CD4-positive, alpha-beta T cell treated with Interleukin-10 for 1 hour (primary cell): ENCODE measurements at regions not wholly inside any gene's neighbourhood (a gene's known extent, or its start where the extent isn't known, plus 50 kb on each side); places are given as distances from the start of the nearest gene placed in this dataset.

Experiments
- DNase-seq: peaks from one replicate; pipeline ENCODE4 v3.0.0-alpha.2; 2020

DNA sequence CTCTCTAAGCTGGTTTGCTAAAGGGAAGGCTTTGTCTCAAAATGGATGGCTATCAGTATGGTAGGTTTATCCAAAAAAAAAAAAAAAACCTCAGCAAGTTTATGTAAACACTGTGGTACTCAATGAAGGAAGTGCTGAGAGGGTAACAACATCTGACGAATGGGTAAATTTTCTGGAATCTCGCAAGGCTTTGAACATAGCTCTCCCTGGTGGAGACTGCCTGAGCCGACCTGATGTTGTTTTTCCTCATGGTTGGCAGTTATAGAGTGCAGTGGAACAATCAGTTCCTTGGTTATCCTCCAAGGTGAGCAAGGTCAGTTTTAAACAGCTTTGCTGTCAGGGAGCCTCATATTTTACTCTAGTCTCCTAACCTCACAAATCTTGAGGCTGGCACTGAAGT, 94.6 kb downstream of the ZPLD1 start:
- no peak for DNase-seq

DNA sequence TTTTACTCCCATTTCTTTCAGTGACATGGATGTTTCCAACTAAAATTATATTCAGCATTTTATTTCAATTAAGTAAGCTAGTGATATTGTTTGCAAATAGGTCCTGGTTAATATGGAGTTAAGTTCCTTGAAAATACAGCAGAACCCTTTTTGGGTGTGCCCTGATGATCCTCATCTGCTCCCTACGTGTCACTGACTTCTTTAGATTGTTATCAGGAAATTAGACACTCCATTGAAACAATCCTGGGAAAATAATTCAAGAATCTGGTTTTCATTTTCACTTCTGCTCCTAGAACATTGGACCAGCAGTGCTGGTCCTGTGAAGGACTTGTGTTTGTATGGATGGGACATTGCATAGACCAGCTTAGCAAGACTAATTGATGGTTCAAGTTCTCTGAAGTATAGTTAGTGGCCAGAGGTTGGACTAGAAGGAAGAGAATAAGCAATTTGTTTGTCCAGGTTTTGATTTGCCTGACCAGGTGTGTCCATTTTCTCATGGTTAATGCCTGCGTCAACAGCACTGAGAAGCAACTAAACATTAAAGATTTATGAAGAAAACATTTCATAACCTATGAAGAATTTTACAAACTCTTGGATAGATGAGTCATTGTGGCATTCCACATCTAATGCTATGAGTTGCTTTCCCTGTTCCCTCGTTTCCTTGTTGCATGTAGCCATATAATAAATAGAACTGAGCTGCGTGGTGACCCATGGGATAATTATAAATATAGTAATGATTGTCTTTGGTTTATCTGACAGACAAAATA, 95.8 kb downstream of the ZPLD1 start:
- no peak for DNase-seq

DNA sequence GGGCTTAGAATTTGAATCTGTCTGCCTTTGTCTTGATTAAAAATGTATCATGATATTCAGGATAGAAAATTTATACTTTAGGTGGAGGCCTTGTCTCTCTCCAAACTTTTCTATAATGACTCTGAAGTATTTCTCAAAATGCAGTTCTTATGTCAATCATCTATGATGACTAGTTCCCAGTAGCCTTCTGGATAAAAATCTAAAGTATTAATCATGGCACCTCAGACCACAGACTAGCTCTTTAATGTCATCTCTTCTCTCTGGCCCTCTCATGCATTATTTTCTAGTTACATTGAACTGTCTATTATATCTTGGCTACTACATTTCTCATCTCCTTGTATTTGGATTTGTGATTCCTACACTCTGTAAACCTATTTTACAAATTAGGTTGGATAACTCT, 96.9 kb downstream of the ZPLD1 start:
- DNase-seq: no peak

DNA sequence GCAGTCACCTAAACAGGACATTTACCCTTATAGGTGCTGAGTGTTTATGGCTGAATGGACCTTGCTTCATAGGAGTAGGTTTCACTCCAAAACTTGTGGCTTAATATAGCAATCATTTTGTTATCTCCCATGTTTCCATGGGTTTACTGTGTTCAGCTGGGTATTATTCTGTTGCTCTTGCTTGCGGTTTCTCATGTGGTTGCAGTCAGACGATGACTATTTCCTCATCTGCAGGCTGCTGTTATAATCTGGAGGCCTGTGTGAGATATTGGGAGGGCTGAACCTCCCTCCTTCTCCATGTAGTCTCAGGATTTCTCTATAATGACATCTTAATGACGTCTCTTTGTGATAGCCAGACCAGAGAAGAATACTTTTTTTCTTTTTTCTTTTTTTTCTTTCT, 98.1 kb downstream of the ZPLD1 start:
- peak; percentile 9 for DNase-seq

DNA sequence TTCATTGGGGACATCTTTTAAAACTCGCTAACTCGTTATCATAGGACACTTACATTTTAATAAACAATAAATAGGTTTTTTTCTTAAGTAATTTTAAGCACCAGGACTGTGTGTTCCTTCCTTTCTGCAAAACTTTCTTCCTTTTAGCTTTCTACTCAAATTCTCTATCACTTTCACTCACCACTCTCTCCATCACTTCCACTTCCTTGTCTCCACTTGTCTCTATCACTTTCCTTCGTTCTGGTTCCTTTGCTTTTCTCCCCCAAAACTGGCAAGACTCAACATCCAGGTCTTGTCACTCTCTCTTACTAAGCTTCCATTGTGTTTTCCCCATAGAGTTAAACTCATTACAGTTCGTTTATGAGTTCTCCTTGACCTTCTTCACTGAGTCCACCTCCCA, 99.0 kb downstream of the ZPLD1 start:
- no peak for DNase-seq

DNA sequence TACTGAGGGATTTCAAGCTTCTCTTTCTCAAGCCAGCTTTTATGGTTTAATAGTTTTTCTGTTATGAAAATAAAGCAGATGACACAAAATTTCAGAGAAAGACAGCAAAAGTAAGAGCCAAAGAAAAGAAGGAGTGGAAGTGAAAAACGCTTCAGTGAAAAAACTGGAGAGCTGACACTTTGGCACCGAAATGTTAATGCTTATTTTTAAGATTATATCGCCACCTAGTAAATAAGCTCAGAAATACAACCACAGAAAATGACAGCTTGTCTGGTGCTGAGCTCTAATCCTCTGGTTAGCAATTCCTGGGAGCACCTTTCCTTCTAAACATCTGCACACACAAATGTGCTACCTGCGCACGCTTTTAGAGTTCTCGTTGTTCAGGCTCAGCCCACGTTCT, 101.6 kb downstream of the ZPLD1 start:
- DNase-seq: peak; percentile 36

DNA sequence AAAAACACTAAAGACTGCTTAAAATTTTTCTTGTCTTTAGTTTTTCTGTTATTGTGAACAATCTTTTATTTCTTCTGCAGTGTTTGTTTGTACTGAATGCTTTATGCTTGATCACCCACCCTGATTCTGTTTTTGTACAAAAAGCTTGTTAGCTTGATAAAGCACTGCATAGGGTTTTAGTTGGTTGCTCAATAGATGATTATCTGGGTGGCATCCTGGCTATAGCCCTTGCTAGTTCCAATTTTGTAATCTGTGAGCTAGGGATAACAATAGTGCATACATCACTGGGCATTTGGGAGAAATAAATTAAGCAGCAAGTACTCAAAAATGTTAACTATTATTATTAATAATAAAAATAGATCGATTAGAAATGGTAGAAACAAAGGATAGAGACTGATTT, 102.3 kb downstream of the ZPLD1 start:
- DNase-seq: no peak

DNA sequence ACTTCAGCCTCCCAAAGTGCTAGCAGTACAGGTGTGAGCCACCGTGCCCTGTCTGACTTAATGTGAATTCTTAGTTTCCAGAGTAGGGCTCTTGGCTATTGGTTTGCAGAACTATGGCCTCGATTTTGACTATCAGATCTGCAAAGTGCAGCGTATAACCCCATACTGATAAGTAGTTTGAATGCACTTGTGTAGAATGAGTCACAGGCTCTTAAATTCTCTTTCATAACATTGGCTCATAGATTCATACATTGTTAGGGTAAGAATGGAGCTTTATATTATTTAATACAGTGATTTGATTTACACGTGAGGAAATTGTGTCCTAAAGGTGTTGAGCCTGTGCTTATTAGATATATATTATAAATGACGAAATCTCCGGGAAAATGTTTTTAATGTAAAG, 109.9 kb downstream of the ZPLD1 start:
- no peak for DNase-seq

DNA sequence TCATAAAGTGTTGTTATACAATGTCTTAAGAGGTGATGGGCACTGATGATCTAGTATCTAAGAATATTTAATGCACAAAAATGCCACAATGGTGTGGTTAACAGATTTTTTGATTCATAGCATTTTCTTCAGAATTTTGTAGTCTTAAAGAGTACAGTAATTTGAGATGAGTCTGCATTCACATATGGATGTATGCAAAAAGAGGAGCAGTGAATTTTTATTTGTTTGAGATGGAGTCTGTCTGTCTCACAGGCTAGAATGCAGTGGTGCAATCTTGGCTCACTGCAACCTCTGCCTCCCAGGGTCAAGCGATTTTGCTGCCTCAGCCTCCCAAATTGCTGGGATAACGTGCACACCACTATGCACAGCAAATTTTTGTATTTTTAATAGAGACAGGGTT, 110.5 kb downstream of the ZPLD1 start:
- DNase-seq: no peak

DNA sequence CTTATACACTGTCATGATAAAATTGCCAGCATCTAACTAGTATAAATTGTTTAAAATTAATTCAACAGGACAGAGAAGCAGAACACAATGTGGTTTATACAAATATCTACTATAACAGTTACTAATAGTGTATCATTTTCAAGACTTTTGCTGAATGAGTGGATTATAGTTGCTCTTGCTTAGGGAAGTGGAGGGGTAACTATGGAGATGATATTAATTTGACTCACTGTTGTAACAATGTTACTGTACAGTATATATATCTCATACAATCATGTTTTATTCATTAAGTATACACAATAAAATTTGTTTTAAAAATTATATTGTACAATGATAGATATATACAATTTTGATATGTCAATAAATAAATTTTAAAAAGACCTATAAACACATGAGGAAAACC, 119.1 kb downstream of the ZPLD1 start:
- no peak for DNase-seq

DNA sequence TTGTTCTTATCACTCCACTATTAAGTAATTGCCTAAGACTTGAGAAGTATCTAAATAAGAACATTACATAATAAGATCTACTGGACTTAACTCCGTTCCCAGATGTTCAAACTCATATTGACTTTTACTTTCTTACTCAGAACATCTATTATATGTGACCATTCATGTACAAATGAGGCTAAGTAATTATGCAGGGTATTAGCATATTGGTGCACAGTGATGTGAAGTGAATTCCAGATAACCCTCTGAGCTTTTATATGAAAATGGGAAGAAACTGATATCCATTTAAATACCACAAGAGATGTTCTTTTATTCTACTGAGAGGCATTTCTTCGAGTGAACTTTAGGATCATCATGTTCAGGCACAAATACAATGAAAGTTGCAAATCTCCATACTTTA, 135.7 kb downstream of the ZPLD1 start:
- no peak for DNase-seq

DNA sequence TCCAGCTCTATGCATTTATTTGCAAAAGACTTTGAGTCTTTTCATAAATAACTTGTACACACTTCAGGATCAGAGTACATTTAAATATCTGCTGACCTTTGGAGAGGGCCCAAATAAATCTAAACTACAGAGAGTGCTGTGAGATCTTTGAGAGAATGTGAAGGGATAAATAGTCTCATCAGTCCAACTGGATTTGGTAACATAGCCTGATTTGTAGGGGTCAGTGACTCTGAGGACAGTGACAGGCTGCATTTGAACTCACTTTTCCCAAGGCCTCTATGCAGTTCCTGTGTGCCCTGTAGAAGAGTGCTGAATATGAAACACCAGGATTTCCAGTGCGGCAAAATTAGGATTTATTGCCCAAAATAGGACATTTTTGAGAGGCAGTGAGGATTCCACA, 136.2 kb downstream of the ZPLD1 start:
- no peak for DNase-seq

DNA sequence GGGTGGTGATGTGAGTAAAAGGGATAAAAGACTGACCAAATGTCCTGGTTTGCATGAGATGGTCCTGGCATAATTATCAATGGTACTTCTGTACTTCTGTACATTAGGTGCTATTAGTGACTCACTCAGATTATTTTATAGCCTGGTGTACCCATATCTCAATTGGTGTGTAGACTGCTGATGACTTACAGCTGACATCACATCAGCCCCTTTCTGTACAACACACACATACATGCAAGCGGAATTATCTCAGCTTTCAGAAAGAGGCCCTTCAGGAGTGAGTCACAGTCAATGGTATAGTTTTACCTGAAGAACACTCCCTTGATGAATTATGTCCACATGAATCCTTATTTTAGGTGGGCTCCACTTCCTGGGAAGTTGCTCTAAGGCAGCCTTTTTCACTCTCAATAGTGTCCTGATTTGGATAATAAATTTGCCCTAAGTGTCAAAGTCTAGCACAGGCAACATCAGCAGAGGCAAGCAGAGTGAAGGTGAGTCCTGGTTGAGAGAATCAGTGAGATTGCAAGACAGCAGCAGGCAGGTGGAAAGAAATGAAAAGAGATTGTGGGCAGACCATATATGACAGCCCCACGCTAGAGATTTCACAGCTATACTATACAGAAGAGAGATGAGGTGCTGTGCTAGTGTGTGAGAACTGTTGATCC, 137.0 kb downstream of the ZPLD1 start:
- no peak for DNase-seq

DNA sequence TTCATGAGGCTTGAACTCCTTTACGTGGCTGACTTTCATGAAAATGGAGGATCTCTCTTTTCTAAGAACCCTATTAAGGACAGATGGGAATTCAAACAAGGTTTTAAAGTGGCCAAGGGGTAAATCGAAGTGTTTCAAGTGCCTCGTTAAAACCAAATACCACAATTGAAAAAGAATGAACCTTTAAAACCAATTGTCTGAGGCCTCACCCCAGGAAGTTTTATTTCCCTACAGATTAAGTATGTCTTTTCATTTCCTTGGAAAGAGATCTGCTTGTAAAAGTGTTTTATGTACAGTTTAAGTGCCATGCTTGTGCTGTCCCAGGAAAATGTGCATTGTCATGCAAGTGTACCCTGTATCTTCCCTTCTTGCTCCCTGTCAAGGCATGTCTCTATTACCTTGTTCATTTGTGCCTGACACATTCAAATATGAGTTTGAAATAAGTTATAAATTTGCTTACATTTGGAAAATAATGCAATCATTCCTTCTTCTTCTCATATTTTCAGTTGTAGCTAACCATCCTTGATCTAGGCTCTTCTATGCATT, 138.7 kb downstream of the ZPLD1 start:
- DNase-seq: no peak

DNA sequence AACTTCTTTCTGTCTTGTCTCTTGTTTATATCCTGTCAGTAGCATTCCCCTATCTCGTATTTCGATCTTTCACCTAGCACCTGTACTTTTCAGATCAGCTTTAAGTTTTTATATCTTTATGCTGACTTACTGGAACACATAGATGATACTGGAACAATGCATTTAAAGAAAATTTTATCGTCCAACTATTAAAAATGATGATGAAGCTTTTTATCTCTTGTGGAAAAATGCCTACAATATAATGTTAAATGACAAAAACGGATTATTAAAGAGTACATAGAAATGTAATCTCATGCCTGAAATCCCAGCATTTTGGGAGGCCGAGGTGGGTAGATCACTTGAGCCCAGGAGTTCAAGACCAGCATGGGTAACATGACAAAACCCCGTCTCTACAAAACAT, 139.5 kb downstream of the ZPLD1 start:
- DNase-seq: no peak

DNA sequence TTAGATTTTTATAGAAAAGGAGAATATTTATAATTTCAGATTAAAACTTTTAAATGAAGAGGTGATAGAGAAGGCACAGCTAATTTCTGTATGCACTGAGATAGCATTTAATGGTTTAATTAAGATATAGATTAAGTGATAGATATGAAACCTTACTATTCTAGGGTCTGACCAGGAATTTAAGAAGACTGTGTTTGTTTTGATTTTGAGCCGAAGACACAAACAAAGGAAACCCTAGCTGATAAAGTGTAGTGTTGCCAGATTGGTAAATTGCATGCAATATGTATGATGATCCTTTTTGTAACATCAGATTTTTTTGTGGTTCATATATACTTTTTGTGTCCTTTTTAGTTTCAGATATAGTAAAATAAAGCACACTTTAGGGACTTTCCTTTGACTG, 141.8 kb downstream of the ZPLD1 start:
- no peak for DNase-seq

DNA sequence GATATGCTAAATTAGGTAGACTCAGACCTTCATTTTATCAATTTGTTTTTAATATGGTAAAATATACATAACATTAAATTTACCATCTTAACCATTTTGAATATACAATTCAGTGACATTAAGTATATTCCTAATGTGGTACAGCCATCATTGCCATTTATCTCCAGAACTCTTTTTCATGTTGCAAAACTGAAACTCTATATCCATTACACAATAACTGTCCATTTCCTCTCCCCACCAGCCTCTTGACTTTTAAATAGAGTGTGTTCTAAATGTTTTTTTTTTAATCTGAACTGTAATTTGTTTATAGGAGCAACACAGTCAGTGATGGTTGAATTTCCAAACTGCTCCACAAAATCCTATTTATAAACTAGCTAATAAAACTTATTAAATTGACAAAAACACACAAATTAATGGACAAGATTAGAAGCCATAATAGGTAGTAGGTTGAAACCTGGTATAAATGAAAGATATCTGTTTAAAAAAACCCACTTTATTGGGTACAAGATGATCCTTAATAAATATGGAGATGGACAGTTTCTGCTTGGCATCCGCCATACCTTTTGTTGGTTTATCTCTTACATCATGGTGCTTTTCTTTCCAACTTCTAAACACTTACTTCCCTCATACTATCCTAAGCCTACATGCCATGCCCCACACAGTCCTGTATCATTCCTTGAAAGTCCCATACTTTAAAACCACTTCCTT, 142.4 kb downstream of the ZPLD1 start:
- DNase-seq: no peak

DNA sequence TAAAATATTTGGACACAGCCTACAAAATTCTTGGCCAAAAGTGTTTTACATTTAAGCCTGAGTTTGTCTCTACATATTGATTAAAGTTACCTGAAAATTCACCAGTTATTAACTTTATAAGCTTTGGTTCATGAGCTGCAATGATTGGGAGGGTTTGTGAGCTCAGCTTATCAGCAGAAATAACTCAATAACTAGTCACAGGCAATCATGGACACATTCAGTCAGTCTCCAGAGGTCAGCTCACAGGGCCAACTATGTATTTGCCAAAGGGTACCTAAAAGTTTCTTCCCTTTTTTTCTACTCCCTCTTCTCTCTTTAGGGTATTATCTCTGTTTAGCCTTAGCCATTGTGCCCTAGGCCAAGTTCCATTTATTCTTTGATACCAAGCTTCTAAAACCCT, 145.9 kb downstream of the ZPLD1 start:
- no peak for DNase-seq

DNA sequence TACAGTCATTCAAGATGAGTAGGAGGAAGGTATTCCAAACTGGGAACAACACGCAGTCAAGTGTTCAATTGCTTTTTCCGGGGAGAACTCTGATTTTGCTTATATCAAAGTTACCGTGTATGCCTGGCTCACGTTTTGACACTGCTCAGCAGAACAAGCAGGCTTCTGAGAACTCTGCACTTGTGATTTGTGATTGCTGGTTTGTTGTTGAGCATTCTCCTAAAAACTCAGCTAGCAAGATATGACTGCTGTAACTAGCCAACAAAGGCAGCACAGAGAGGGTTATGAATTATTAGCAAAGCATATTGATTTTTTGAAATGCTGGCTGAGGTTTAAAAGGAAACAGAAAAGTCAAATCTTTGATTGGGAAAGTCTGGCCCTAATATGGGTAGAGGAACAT, 151.7 kb downstream of the ZPLD1 start:
- no peak for DNase-seq

DNA sequence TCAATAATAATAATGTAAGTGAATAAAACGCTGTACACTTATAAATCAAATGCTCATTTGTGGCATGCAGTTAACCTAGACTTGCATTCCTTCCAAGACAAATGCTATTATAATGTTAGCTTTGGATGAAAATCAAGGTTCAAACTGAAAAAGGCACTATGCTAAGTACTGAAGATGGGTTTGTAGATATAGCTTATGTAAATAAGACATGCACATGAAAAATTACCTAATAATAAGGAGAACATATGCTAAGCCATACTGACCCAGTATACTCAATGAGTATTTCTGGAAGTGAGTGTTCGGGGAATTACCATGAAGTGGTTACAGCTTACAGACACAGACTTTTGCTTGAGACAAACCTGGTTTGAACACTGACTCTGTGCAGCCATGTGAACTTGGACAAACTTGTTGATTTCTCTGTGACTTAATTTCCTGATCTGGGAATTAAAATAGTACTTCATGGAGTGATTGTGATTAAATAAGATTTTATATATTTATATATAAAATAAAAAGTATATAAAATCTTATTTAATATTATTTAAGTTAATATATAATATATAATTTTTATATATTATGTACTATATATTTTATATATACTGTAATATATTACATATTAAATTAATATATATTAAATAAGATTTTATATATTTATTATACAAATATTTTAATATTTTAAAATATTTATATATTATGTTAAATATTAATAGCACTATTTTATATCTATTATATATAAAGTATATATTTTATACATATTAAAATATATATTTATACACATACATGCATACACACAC, 159.2 kb downstream of the ZPLD1 start:
- DNase-seq: no peak

DNA sequence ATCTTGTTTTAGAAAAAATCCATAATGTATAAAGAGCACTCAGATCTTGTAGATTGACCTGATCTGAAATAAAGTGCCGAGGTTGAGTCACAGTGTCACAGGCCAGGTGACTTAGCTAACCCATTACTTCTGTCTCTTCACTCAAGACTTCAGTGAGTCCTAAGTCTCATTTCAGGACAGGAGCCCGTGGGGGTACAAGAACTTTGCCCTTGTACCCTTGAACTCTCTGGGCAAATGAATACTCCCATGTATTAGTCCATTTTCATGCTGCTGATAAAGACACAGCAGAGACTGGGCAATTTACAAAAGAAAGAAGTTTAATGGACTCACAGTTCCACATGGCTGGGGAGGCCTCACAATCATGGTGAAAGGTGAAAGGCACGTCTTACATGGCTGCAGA, 160.2 kb downstream of the ZPLD1 start:
- DNase-seq: no peak

DNA sequence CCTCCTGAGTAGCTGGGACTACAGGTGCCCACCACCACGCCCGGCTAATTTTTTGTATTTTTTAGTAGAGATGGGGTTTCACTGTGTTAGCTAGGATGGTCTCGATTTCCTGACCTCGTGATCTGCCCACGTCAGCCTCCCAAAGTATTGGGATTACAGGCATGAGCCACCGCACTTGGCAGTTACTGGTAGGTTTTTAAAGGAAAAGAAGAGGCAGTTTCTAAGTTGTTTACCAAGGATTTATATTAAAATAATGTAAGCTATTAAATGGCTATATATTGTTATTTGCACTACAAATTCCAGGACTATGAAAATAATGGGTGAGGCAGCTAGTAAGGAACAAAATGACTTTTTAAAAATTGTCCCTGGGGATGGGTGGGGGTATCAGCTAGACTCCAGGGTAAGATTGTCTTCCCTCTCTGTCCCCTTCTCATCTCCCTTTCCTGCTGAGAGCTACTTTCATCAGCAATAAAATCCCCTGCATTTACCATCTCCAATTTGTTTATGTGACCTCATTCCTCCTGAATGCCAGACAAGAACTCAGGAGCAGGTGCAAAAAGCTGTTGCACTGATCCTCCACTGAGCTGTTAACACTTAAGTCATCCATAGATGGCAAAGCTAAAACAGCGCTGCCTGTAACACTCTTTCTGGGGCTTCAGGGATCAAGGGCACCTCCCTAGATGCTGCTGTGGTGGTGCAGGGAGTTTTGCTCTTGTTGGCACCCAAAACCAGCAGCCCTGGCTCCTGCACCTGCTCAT, 165.2 kb downstream of the ZPLD1 start:
- no peak for DNase-seq
